Hepatocyte (in vitro differentiated cells): ENCODE measurements at regions not wholly inside any gene's neighbourhood (a gene's known extent, or its start where the extent isn't known, plus 50 kb on each side); places are given as distances from the start of the nearest gene placed in this dataset.

Source experiments
- CTCF ChIP-seq: fragments of 200-600 bp; sonication (generic); IDR thresholded peaks from 2 replicates; pipeline ENCODE4 v1.5.1; 2016; ENCODE audit warnings: antibody characterized with exemption, mild to moderate bottlenecking; ENCODE audit not compliant: poor library complexity
- EZH2 ChIP-seq: fragments of 200-600 bp; sonication (generic); IDR thresholded peaks from 2 replicates; pipeline ENCODE4 v1.6.1; 2016; ENCODE audit warnings: antibody characterized with exemption, mild to moderate bottlenecking, borderline replicate concordance

DNA sequence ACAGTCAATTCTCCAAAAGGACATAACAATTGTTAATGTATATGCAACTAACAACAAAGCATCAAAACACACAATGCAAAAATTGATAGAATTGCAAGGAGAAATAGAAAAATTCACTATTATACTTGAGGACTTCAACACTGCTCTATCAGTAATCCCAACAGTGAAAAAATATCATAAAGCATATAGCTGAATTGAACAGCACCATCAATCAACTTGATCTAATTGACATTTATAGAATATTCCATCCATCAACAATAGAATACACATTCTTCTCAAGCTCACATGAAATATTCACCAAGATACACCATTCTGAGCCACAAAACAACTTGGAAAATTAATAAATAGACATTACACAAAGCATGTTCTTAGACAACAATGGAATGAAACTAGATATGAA is 60.1 kb upstream of the ASXL3 start:
- no peak for TF ChIP-seq CTCF
- no peak for TF ChIP-seq EZH2
